Activated naive CD4-positive, alpha-beta T cell treated with anti-CD3 and anti-CD28 coated beads, Interleukin-2, amount 10 ng/mL, durations not matched to agents 7 days and 5 days (primary cell): ENCODE measurements at regions not wholly inside any gene's neighbourhood (a gene's known extent, or its start where the extent isn't known, plus 50 kb on each side); places are given as distances from the start of the nearest gene placed in this dataset.

Experiments used
- CTCF ChIA-PET: fragments of 350-600 bp; sonication (Branson Sonifier 250); formaldehyde crosslinking; loops from one replicate; lab custom pipeline; 2021; ENCODE audit warnings: antibody characterized with exemption; lab: Charles Lee
- DNase-seq: peaks from one replicate; pipeline ENCODE4 v3.0.0-alpha.2; 2020
- H3K27ac Mint-ChIP-seq: one replicate; pipeline ENCODE4 v1.8.0; 2021; ENCODE audit warnings: mild to moderate bottlenecking, moderate library complexity, mixed read lengths
- H3K27me3 Mint-ChIP-seq: one replicate; pipeline ENCODE4 v1.8.0; 2021; ENCODE audit warnings: mild to moderate bottlenecking, mixed read lengths
- H3K36me3 Mint-ChIP-seq: one replicate; pipeline ENCODE4 v1.8.0; 2021; ENCODE audit warnings: mixed read lengths
- H3K4me1 Mint-ChIP-seq: one replicate; pipeline ENCODE4 v1.8.0; 2021; ENCODE audit warnings: mixed read lengths
- H3K4me3 Mint-ChIP-seq: one replicate; pipeline ENCODE4 v1.8.0; 2021; ENCODE audit warnings: mild to moderate bottlenecking, moderate library complexity, mixed read lengths
- H3K9me3 Mint-ChIP-seq: one replicate; pipeline ENCODE4 v1.8.0; 2021; ENCODE audit warnings: mixed read lengths

DNA sequence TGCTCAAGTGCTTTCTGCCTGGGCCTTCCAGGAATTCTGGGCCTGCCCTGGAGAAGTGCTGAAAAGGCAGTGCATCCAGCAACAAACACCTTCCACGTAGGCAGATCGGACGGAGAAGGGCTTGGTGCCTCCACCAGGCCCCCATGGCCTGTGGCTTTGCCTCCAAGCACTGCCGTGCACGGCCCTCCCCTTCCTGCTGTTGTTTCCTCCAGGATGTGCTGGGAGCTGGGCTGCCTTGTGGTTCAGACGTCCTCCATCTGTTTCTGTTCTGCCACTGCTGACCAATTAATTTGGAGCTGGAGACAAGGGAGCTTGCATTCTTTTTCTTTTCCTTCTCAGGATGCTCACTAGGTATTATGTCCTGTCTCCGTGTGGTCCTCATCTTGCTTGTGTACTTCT is 197.0 kb downstream of the HRH4 start:
- Mint-ChIP-seq H3K4me1 (peaks cover 23% of the 10 kb centered on the region), H3K27ac (no peak overlapping the region)

DNA sequence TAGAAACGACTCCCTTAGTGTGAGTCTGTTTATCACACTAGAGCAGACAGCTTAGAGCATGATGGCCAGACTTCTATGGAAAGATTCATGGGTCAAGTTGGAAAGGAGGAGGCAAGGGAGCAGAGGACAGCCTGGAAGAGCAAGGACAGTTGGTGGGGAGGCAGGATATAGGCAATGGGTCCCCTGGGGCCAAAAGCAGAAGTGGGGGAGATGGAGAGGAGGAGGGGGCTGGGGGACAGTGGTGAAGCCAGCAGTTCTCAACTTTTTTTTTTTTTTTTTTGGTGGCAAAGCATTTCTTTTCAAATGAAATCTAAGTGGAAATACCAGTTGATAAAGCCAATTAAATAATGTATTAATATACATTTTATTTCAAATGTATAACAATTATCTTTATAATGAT is 197.9 kb downstream of the HRH4 start:
- DNase-seq = no peak
- H3K27me3 Mint-ChIP-seq = peaks cover 31% of the 10 kb centered on the region
- peaks cover 25% of the 10 kb centered on the region for H3K4me1 Mint-ChIP-seq
- CTCF ChIA-PET = no interaction called here
- H3K9me3 Mint-ChIP-seq = no peaks in the 10 kb centered on the region
- H3K27ac Mint-ChIP-seq = no peak overlapping the region
- no peaks in the 10 kb centered on the region for H3K36me3 Mint-ChIP-seq
- H3K4me3 Mint-ChIP-seq = no peak overlapping the region

More for the DNA sequence above, 197.0 kb downstream of the HRH4 start:
- DNase-seq = no peak
- Mint-ChIP-seq H3K27me3 (peaks cover 22% of the 10 kb centered on the region), H3K9me3 (no peaks in the 10 kb centered on the region), H3K36me3 (no peaks in the 10 kb centered on the region), H3K4me3 (no peak overlapping the region)
- CTCF ChIA-PET = no interaction called here

DNA sequence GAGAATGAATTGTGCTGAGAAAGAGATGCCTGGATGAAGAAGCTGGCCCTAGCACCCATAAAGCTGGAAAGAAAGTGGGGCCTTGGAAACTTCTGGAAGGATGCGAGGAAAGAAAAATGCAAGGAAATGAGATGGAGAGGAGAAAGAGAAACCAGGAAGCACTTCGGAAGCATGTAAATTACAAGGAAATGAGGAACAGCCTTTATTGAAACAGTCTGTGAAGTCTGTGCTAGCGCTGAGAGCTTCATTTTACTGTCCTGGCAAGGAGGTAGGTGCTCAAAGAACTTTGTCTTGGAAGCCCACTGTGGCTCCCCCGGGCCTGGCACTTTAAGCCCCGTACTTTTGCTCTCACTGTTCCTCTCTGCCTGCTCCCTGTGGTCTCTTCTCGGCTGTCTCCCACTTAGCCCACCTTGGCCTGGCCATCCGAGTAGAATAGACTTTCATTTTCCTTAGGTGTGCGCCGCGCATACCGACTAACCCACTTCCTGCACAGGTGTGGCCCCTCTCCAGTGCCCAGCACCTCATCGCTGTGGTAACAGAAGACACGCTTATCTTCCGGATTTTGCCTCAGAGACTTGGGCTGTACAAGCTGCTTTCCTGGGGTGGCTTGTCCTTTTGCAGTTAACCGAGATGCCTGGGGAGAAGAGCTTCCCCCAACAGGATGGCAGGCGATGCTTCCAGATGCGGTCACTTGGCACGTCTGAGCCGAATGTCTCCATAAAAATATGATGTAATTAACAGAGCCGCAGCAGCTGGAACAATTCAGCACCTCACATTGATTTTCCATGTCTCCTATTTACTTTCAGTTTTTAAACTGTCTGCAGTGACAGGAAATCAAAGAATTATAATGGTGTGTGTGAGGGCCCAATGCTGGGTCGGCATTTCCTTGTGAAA is 199.6 kb downstream of the HRH4 start:
- peak; percentile 73 for DNase-seq
- peaks cover 25% of the 10 kb centered on the region for H3K4me1 Mint-ChIP-seq
- no peaks in the 10 kb centered on the region for H3K36me3 Mint-ChIP-seq
- no peaks in the 10 kb centered on the region for H3K9me3 Mint-ChIP-seq
- CTCF ChIA-PET = interaction anchor here (0.6 kb wide), 1 partner anchor 106 kb away, joined by 5 read pairs; no protein-coding TSS in a partner anchor
- peaks cover 38% of the 10 kb centered on the region for H3K27me3 Mint-ChIP-seq
- H3K4me3 Mint-ChIP-seq = peak overlapping the region; percentile 78
- H3K27ac Mint-ChIP-seq = peak overlapping the region; percentile 90

DNA sequence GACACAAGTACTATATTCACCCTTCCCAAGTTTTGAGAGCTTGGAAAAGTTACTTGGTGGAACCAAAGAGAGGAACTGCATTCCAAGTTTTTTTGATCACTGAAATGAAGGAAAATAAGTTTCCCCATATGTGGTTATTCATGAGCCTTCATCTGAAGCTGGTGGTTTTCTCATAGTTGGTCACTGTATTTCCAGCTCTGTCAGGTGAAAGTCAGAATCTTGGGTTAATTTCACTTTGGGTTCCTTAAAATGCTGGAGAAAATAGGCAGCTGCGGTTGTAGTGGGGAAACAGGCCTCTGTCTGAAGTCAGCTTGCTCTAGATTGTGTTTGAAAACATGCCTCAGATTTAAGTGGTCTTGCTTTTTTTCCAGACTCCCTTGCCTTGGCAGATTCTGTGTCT is 200.5 kb downstream of the HRH4 start:
- CTCF ChIA-PET = no interaction called here
- peak overlapping the region; percentile 12 for H3K27ac Mint-ChIP-seq
- H3K4me3 Mint-ChIP-seq = peak overlapping the region; percentile 50

DNA sequence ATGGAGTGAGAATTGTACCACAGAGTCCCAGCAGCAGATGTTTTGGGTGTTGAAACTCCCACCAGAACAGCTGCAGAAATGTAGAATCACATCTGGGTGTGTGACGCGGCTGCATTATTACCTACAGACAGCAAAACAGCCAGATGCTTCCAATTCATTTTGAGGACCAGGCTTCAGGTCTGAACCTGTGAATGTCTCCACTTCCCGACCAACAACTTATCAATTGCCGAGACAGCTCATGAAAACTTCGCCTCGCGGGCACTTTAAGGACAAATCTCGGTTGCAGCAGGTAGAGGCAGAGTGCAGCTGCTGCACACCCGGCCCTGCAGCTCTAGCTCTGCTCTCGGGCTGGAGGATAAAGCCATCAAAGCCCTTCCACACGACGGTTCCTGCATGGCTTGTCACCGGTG is 202.0 kb downstream of the HRH4 start:
- H3K36me3 Mint-ChIP-seq = no peaks in the 10 kb centered on the region
- no peaks in the 10 kb centered on the region for H3K9me3 Mint-ChIP-seq
- CTCF ChIA-PET = no interaction called here
- no peak overlapping the region for H3K4me3 Mint-ChIP-seq
- DNase-seq = no peak
- H3K27me3 Mint-ChIP-seq = peaks cover 46% of the 10 kb centered on the region
- no peak overlapping the region for H3K27ac Mint-ChIP-seq
- H3K4me1 Mint-ChIP-seq = peaks cover 25% of the 10 kb centered on the region

More for the DNA sequence above, 200.5 kb downstream of the HRH4 start:
- no peaks in the 10 kb centered on the region for H3K9me3 Mint-ChIP-seq
- peaks cover 44% of the 10 kb centered on the region for H3K27me3 Mint-ChIP-seq
- DNase-seq = no peak
- H3K4me1 Mint-ChIP-seq = peaks cover 25% of the 10 kb centered on the region
- H3K36me3 Mint-ChIP-seq = no peaks in the 10 kb centered on the region

DNA sequence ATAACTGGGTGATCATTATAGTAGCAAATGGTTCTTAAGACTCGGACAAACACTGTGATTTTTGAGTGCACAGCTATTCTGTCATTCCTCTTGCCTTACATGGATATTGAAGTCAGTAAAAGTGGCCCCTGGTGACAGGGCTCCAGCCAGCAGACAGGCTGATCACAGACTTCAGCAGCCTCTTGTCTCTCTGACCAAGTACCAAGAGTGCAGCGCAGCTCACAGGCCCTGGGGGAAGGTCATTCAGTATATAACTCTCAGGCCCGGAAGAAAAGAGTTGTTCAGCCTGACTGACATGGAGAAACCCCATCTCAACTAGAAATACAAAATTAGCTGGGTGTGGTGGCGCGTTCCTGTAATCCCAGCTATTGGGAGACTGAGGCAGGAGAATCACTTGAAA is 202.6 kb downstream of the HRH4 start:
- no peak for DNase-seq
- Mint-ChIP-seq H3K9me3 (no peaks in the 10 kb centered on the region), H3K4me3 (no peak overlapping the region), H3K36me3 (no peaks in the 10 kb centered on the region), H3K27me3 (peaks cover 43% of the 10 kb centered on the region), H3K4me1 (peaks cover 25% of the 10 kb centered on the region), H3K27ac (no peak overlapping the region)
- CTCF ChIA-PET = interaction anchor here (1.2 kb wide), 1 partner anchor 11 kb away, joined by 3 read pairs; no protein-coding TSS in a partner anchor

DNA sequence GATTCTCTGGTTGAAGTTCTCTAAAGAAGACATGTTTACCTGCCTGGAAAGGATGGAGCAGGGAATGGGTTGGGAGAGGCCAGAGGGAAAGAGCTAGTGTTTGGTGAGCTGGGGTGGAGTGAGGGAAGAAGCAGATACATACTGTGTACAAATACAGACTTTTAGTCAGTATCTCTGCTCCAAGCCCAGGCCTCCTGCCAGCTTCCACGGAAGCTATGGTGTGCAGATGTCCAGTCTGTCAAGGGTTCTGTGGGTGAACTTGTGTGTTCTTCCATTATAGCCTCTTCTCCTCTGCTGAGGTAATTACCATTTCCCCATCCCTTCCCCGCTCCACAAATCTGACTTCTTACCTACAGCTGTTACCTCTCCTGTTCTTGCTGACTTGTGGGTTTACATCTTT is 208.6 kb downstream of the HRH4 start:
- CTCF ChIA-PET = no interaction called here
- H3K4me3 Mint-ChIP-seq = no peak overlapping the region
- no peaks in the 10 kb centered on the region for H3K4me1 Mint-ChIP-seq
- no peak for DNase-seq
- H3K27ac Mint-ChIP-seq = no peak overlapping the region
- H3K9me3 Mint-ChIP-seq = no peaks in the 10 kb centered on the region
- H3K36me3 Mint-ChIP-seq = no peaks in the 10 kb centered on the region
- H3K27me3 Mint-ChIP-seq = peaks cover 33% of the 10 kb centered on the region

DNA sequence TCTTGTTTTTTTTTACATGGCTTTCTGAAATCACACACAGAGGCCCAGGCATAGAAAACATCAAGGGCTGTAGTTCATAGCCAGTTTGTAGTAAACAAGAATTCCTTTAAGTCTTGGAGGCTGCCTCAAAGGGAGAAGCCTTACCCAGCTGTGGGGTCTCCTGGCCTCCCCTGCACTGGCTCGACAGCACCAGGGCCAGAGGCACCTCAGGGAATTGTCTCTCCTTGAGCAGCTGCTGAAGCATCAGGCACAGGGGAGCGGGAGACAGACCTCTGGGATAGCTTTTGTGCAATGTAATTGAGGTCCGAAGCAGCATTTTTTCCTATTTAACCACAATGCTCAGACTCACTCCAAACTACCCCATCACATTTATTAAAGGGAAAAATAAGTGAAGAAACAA is 209.1 kb downstream of the HRH4 start:
- DNase-seq = no peak
- Mint-ChIP-seq H3K9me3 (no peaks in the 10 kb centered on the region), H3K4me3 (no peak overlapping the region), H3K27me3 (peaks cover 33% of the 10 kb centered on the region), H3K4me1 (no peaks in the 10 kb centered on the region), H3K27ac (no peak overlapping the region), H3K36me3 (no peaks in the 10 kb centered on the region)
- CTCF ChIA-PET = no interaction called here

DNA sequence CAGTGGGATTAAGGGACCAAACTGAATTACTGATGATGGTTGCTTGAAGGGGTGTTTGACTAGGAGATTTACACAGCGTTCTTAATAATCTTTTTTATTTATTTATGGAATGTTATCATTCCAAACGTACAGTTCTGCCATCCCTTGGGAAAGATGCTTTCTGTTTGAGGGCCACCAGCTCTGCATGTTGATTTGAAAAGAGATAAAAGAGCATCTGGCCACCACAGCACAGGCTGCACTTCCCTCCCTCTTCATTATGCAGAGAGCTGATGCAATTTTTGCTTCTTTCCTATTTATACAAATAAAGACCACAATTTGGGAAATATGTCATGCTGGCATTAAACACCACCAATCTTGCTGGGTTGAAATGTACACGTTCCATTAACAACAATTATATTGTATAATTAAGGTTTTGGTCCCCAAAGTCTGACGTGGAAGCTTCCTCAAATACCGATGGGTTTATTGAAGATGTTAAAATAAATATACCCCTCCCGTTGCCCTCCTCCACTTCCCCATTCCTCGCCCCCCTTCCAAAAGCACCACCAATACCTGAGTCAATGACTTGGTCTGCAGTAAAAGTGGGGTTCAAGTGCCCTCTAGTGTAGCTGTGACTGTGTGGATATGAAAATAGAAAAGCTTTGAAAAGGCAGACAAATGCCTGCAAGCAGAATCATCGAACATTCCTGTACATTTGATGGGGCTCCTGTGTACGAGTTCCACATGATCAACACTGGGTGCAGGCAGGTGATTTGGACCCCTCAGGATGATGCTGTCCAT is 211.9 kb downstream of the HRH4 start:
- no peak for DNase-seq
- Mint-ChIP-seq H3K4me3 (no peak overlapping the region), H3K9me3 (no peaks in the 10 kb centered on the region), H3K36me3 (no peaks in the 10 kb centered on the region), H3K4me1 (no peaks in the 10 kb centered on the region), H3K27ac (no peak overlapping the region), H3K27me3 (peaks cover 28% of the 10 kb centered on the region)
- CTCF ChIA-PET = interaction anchor here (0.7 kb wide), 1 partner anchor 44 kb away, joined by 3 read pairs; no protein-coding TSS in a partner anchor

DNA sequence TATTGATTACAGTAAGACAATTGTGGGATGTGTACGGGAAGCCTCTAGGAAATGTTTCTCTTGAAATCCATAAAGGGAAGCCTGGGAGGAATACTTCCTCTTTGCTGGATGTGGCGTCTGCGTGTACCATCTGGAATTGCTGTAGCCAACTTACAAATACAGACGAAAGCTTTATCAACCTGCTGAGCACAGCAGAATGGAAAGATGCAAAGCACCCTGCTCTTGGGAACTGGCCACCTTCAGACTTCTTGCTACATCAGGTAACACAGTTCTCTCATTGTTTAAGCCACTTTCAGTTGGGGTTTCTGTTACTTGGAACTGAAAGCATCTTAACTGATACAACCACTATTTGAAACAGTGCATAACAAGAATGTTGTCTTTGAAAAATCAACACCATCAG is 213.8 kb downstream of the HRH4 start:
- Mint-ChIP-seq H3K4me1 (no peaks in the 10 kb centered on the region), H3K27ac (no peak overlapping the region), H3K4me3 (no peak overlapping the region), H3K36me3 (no peaks in the 10 kb centered on the region), H3K27me3 (peaks cover 15% of the 10 kb centered on the region), H3K9me3 (no peaks in the 10 kb centered on the region)
- CTCF ChIA-PET = no interaction called here
- no peak for DNase-seq

DNA sequence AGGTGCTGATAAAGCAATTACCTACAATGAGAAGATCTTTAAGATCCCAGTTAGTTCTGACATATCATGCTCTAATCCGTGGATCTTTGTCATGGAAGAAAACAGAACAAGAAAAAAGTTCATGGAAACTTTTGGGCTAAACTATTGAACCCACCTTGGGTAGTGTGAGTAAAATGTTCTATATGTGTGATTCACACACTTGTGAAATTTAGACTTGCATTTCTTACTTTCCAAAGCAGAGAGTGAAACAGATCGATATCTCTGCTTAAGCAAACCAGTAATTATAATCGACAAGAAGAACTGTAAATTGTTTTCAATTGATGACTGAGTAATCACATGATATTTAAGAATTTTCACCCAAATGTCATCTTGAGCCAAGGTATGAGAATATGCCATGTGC is 214.2 kb downstream of the HRH4 start:
- Mint-ChIP-seq H3K36me3 (no peaks in the 10 kb centered on the region), H3K9me3 (no peaks in the 10 kb centered on the region), H3K4me1 (no peaks in the 10 kb centered on the region), H3K27ac (no peak overlapping the region), H3K4me3 (no peak overlapping the region), H3K27me3 (peaks cover 15% of the 10 kb centered on the region)
- CTCF ChIA-PET = no interaction called here
- DNase-seq = no peak

DNA sequence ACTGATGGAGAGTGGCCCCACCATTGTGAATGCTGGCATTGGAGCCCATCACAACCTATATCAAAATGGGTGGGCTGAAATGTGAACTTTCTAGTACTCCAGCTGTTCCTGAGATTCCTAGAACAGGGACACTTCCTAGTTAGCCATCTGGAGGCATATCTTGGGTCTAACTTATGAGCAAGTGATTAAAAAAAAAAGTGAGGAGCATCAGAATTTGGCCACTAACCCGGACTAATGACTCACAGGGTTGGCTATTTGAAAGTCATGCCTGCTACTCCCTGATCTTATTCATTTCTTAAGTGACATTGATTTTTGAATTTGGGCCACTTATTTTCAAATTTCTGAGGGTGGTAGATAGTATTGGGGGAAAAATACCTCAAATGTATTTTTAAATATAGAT is 216.6 kb downstream of the HRH4 start:
- Mint-ChIP-seq H3K27ac (no peak overlapping the region), H3K27me3 (peaks cover 9% of the 10 kb centered on the region), H3K4me1 (no peaks in the 10 kb centered on the region), H3K9me3 (no peaks in the 10 kb centered on the region), H3K4me3 (no peak overlapping the region), H3K36me3 (no peaks in the 10 kb centered on the region)
- DNase-seq = no peak
- CTCF ChIA-PET = interaction anchor here (0.5 kb wide), 1 partner anchor 188 kb away, joined by 3 read pairs; no protein-coding TSS in a partner anchor

DNA sequence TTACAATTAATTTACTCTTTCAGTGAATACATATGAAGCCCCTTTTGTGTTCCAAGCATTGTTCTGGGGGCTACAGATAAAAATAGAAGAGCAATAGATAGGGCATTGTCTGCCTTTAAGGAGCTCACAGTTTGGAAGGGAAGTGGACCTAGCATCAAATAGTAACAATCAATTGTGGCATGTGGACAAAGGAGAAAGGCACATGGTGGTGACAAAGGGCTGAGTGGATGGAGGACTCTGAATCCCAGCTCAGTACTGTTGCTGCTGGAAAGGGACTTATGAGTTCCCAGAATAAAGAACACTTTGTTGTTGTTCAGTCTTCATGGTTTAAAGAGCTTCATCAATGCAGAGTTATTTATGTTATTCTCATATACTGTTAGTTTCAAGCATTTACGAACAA is 217.7 kb downstream of the HRH4 start:
- no peak overlapping the region for H3K4me3 Mint-ChIP-seq
- CTCF ChIA-PET = no interaction called here
- no peaks in the 10 kb centered on the region for H3K4me1 Mint-ChIP-seq

DNA sequence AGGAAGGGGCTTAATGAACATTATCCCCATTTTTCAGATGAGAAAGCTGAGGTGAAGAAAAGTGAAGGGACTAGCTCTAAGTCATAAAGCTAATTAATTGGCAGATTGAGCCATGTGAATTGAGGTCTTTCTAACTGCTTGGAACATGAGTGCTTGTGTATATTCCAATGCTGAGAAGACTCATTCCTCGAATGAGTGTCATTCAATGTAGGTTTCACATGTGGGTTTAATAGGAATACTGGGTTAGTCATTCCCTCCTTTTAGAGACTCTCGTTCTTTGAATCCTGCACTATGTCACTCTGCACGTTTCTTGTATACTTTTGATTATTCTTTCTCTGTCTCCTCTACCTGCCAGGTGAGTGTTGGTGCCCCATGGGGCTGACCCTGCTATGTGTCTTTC is 218.2 kb downstream of the HRH4 start:
- Mint-ChIP-seq H3K27me3 (peaks cover 9% of the 10 kb centered on the region), H3K9me3 (no peaks in the 10 kb centered on the region), H3K4me1 (no peaks in the 10 kb centered on the region), H3K4me3 (no peak overlapping the region), H3K27ac (no peak overlapping the region), H3K36me3 (no peaks in the 10 kb centered on the region)
- DNase-seq = no peak
- CTCF ChIA-PET = no interaction called here

More for the DNA sequence above, 217.7 kb downstream of the HRH4 start:
- DNase-seq = no peak
- H3K36me3 Mint-ChIP-seq = no peaks in the 10 kb centered on the region
- no peaks in the 10 kb centered on the region for H3K9me3 Mint-ChIP-seq
- H3K27me3 Mint-ChIP-seq = peaks cover 9% of the 10 kb centered on the region
- H3K27ac Mint-ChIP-seq = no peak overlapping the region
